PC-3 (cell line): ENCODE measurements at regions not wholly inside any gene's neighbourhood (a gene's known extent, or its start where the extent isn't known, plus 50 kb on each side); places are given as distances from the start of the nearest gene placed in this dataset.

Source experiments
- EZH2 ChIP-seq: fragments of 300-600 bp; sonication (generic); IDR thresholded peaks from one replicate; pipeline ENCODE4 v1.6.1; 2017; ENCODE audit warnings: antibody characterized with exemption, mild to moderate bottlenecking, low read length; ENCODE audit not compliant: unreplicated experiment
- EZH2phosphoT487 ChIP-seq: fragments of 300-600 bp; sonication (generic); IDR thresholded peaks from 2 replicates; pipeline ENCODE4 v1.6.1; 2018; ENCODE audit warnings: mild to moderate bottlenecking, antibody characterized with exemption, low read length, borderline replicate concordance
- TF ChIP-seq, protein P1 (sequence below): fragments of 300-600 bp; sonication (generic); conservative IDR thresholded peaks from 2 replicates; pipeline ENCODE4 v1.5.1; 2017; ENCODE audit warnings: antibody characterized with exemption, low read depth, mild to moderate bottlenecking, low read length

- TF ChIP-seq, protein P1, sequence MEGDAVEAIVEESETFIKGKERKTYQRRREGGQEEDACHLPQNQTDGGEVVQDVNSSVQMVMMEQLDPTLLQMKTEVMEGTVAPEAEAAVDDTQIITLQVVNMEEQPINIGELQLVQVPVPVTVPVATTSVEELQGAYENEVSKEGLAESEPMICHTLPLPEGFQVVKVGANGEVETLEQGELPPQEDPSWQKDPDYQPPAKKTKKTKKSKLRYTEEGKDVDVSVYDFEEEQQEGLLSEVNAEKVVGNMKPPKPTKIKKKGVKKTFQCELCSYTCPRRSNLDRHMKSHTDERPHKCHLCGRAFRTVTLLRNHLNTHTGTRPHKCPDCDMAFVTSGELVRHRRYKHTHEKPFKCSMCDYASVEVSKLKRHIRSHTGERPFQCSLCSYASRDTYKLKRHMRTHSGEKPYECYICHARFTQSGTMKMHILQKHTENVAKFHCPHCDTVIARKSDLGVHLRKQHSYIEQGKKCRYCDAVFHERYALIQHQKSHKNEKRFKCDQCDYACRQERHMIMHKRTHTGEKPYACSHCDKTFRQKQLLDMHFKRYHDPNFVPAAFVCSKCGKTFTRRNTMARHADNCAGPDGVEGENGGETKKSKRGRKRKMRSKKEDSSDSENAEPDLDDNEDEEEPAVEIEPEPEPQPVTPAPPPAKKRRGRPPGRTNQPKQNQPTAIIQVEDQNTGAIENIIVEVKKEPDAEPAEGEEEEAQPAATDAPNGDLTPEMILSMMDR, result no peak
- TF ChIP-seq EZH2 (no peak), EZH2phosphoT487 (no peak)
Observed at GRCh38 chr22:22800716-22801115, 86.9 kb upstream of the IGLL5 start.
